ENCODE measurements at regions not wholly inside any gene's neighbourhood (a gene's known extent, or its start where the extent isn't known, plus 50 kb on each side); places are given as distances from the start of the nearest gene placed in this dataset.

GRCh38 chr5:91929522-91929817 lies 546.4 kb upstream of the ARRDC3 start:
- peak in 1 of 4 donors; percentile 2 for TF ChIP-seq CTCF (IDR thresholded peaks at IDR 0.05)
- TF ChIP-seq POLR2A (IDR thresholded peaks at IDR 0.05) = no peak
